ENCODE measurements at regions not wholly inside any gene's neighbourhood (a gene's known extent, or its start where the extent isn't known, plus 50 kb on each side); places are given as distances from the start of the nearest gene placed in this dataset.
A peak's percentile ranks its signal among the peaks of the same experiment; 100 is the strongest.

- TF ChIP-seq CTCF (conservative IDR thresholded peaks at IDR 0.05) (peak; percentile 14; the same call in 1 of the 2 replicates), ZFX (IDR thresholded peaks at IDR 0.05) (no peak)
Measured at GRCh38 chr21:28770867-28771661, 221.6 kb downstream of the LTN1 start.
